ENCODE measurements at regions not wholly inside any gene's neighbourhood (a gene's known extent, or its start where the extent isn't known, plus 50 kb on each side); places are given as distances from the start of the nearest gene placed in this dataset.
"Not testable (repeated sequence)": the region's sequence is repeated elsewhere in the genome, so short reads cannot be mapped to it uniquely, and the experiment has no call there.

- not testable (repeated sequence) for H3K9me3 ChIP-seq (ENCODE audit: control insufficient read depth, insufficient read depth, low read length); H3K4me1 ChIP-seq (ENCODE audit: control insufficient read depth, insufficient read depth, low read length); H3K27me3 ChIP-seq (ENCODE audit: control insufficient read depth, insufficient read depth, low read length); H3K9ac ChIP-seq (ENCODE audit: low read depth, low read length); H3K4me3 ChIP-seq (ENCODE audit: low read depth, low read length); H3K36me3 ChIP-seq (ENCODE audit: control insufficient read depth, insufficient read depth, low read length)
Measured at GRCh38 chrX:35221391-35221790, 278.8 kb downstream of the FAM47B start.

GRCh38 chrX:35244088-35244741 lies 301.6 kb downstream of the FAM47B start:
- Histone ChIP-seq H3K9ac (ENCODE audit: low read depth, low read length) (no peak overlapping the region), H3K27me3 (ENCODE audit: control insufficient read depth, insufficient read depth, low read length) (no peaks in the 10 kb centered on the region), H3K4me3 (ENCODE audit: low read depth, low read length) (no peak overlapping the region), H3K9me3 (ENCODE audit: control insufficient read depth, insufficient read depth, low read length) (no peaks in the 10 kb centered on the region), H3K4me1 (ENCODE audit: control insufficient read depth, insufficient read depth, low read length) (no peaks in the 10 kb centered on the region), H3K36me3 (ENCODE audit: control insufficient read depth, insufficient read depth, low read length) (no peaks in the 10 kb centered on the region)

DNA sequence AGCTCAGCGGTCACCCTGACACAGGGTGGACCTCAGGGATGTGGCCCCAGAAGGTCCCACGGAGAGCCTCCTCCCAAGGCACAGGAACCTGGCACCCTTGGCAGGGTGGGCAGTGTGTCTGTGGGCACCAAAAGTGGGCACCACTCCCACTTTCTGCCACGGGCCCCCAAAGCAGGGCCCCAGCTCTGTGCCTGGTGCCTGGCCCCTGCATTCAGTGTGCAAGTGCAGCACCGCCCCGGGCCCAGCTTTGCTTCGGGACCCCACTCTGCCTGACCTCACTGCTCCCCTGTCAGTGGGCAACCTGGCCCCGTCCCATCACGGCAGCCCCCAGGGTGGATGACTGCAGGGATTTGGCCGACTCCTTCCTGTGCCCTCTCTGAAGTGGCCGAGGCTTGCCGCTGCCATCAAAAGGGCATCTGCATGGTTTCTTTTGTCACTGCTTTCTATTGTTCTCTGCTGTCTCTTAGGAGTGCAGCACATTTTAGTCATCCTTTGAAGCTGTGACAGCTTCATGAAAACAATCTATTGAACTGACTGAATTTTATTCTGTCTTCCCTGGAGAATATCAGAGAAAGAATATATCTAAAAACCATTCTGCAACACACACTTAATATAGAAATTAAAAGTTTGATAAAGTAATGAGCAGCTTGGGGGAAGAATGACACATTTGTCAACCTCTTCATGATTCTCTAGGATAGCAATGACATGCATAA lies 302.4 kb downstream of the FAM47B start:
- H3K9ac ChIP-seq (ENCODE audit: low read depth, low read length), result no peak overlapping the region
- no peak overlapping the region for H3K4me3 ChIP-seq (ENCODE audit: low read depth, low read length)
- H3K27me3 ChIP-seq (ENCODE audit: control insufficient read depth, insufficient read depth, low read length), result no peaks in the 10 kb centered on the region
- H3K36me3 ChIP-seq (ENCODE audit: control insufficient read depth, insufficient read depth, low read length), result no peaks in the 10 kb centered on the region
- H3K9me3 ChIP-seq (ENCODE audit: control insufficient read depth, insufficient read depth, low read length), result no peaks in the 10 kb centered on the region
- no peaks in the 10 kb centered on the region for H3K4me1 ChIP-seq (ENCODE audit: control insufficient read depth, insufficient read depth, low read length)

DNA sequence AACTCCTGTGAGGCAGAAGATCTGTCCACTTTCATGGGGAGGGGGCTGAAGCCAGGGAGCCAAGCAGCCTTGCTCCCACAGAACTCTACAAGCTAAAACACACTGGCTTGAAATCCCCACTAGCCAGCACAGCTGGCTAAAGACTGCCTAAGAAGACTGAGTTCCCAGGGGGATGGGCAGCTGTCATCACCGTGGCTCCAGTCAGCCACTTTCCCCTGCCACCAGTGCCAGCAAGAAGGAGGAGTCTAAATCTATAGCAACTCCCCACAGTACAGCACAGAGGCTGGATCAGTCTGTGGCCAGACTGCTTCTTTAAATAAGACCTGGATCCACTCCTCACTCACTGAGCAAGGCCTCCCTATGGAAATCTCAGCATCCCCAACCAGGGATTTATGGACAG lies 308.6 kb downstream of the FAM47B start:
- Histone ChIP-seq H3K4me3 (ENCODE audit: low read depth, low read length) (no peak overlapping the region), H3K9me3 (ENCODE audit: control insufficient read depth, insufficient read depth, low read length) (no peaks in the 10 kb centered on the region), H3K9ac (ENCODE audit: low read depth, low read length) (no peak overlapping the region), H3K4me1 (ENCODE audit: control insufficient read depth, insufficient read depth, low read length) (no peaks in the 10 kb centered on the region), H3K27me3 (ENCODE audit: control insufficient read depth, insufficient read depth, low read length) (no peaks in the 10 kb centered on the region), H3K36me3 (ENCODE audit: control insufficient read depth, insufficient read depth, low read length) (no peaks in the 10 kb centered on the region)

- no peaks in the 10 kb centered on the region for H3K36me3 ChIP-seq (ENCODE audit: control insufficient read depth, insufficient read depth, low read length)
- H3K4me3 ChIP-seq (ENCODE audit: low read depth, low read length), result no peak overlapping the region
- H3K4me1 ChIP-seq (ENCODE audit: control insufficient read depth, insufficient read depth, low read length), result no peaks in the 10 kb centered on the region
- H3K9ac ChIP-seq (ENCODE audit: low read depth, low read length), result no peak overlapping the region
- H3K27me3 ChIP-seq (ENCODE audit: control insufficient read depth, insufficient read depth, low read length), result no peaks in the 10 kb centered on the region
- H3K9me3 ChIP-seq (ENCODE audit: control insufficient read depth, insufficient read depth, low read length), result no peaks in the 10 kb centered on the region
Measured at GRCh38 chrX:35276115-35276514, 333.5 kb downstream of the FAM47B start.

GRCh38 chrX:35285289-35285962 lies 342.8 kb downstream of the FAM47B start:
- Histone ChIP-seq H3K27me3 (ENCODE audit: control insufficient read depth, insufficient read depth, low read length) (no peaks in the 10 kb centered on the region), H3K9ac (ENCODE audit: low read depth, low read length) (no peak overlapping the region), H3K4me1 (ENCODE audit: control insufficient read depth, insufficient read depth, low read length) (no peaks in the 10 kb centered on the region), H3K9me3 (ENCODE audit: control insufficient read depth, insufficient read depth, low read length) (no peaks in the 10 kb centered on the region), H3K36me3 (ENCODE audit: control insufficient read depth, insufficient read depth, low read length) (no peaks in the 10 kb centered on the region), H3K4me3 (ENCODE audit: low read depth, low read length) (no peak overlapping the region)

GRCh38 chrX:35288657-35289056 lies 346.1 kb downstream of the FAM47B start:
- Histone ChIP-seq H3K4me1 (ENCODE audit: control insufficient read depth, insufficient read depth, low read length) (no peaks in the 10 kb centered on the region), H3K9me3 (ENCODE audit: control insufficient read depth, insufficient read depth, low read length) (no peaks in the 10 kb centered on the region), H3K9ac (ENCODE audit: low read depth, low read length) (no peak overlapping the region), H3K36me3 (ENCODE audit: control insufficient read depth, insufficient read depth, low read length) (no peaks in the 10 kb centered on the region), H3K27me3 (ENCODE audit: control insufficient read depth, insufficient read depth, low read length) (no peaks in the 10 kb centered on the region), H3K4me3 (ENCODE audit: low read depth, low read length) (no peak overlapping the region)

DNA sequence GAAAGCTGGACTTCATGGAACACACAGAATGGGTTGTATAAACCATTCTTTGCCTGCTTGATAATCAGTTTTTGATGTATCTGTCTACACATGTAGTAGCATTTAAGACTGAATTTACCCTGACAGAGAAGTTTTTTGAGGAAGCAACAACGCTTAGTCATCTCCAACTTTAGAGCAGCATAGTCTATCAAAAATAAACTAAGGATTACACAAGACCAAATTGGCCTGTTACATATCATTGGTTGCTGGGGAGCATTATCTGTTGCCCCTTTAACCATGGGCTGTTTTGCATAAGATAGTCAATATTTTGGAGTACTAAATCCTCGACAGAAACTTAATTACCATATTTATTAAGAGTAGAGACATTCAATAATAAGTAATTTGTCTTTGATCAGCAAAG lies 347.4 kb downstream of the FAM47B start:
- Histone ChIP-seq H3K36me3 (ENCODE audit: control insufficient read depth, insufficient read depth, low read length) (no peaks in the 10 kb centered on the region), H3K9me3 (ENCODE audit: control insufficient read depth, insufficient read depth, low read length) (no peaks in the 10 kb centered on the region), H3K4me1 (ENCODE audit: control insufficient read depth, insufficient read depth, low read length) (no peaks in the 10 kb centered on the region), H3K9ac (ENCODE audit: low read depth, low read length) (no peak overlapping the region), H3K27me3 (ENCODE audit: control insufficient read depth, insufficient read depth, low read length) (no peaks in the 10 kb centered on the region), H3K4me3 (ENCODE audit: low read depth, low read length) (no peak overlapping the region)

DNA sequence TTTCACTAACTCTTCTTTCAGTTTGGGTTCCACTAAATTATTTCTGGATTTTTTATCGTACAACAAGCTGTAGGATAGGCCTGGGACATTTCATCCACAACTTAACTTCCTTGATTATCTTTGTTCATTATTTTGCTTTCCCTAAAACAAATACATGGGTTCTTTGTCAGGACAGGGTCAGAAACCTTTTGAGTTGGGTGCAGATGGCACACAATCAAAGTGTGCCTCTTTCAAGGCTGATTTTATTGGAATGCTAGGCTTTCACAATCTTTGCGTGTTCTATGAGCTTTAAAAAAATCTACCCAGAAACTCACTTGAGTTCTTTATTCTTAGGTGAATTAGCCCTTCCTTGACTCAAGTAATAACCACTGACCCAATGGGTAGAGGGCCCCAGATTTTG lies 348.4 kb downstream of the FAM47B start:
- Histone ChIP-seq H3K4me1 (ENCODE audit: control insufficient read depth, insufficient read depth, low read length) (no peaks in the 10 kb centered on the region), H3K27me3 (ENCODE audit: control insufficient read depth, insufficient read depth, low read length) (no peaks in the 10 kb centered on the region), H3K9ac (ENCODE audit: low read depth, low read length) (no peak overlapping the region)

GRCh38 chrX:35292522-35292921 lies 349.9 kb downstream of the FAM47B start:
- Histone ChIP-seq H3K27me3 (ENCODE audit: control insufficient read depth, insufficient read depth, low read length) (no peaks in the 10 kb centered on the region), H3K4me1 (ENCODE audit: control insufficient read depth, insufficient read depth, low read length) (no peaks in the 10 kb centered on the region), H3K36me3 (ENCODE audit: control insufficient read depth, insufficient read depth, low read length) (no peaks in the 10 kb centered on the region), H3K9ac (ENCODE audit: low read depth, low read length) (no peak overlapping the region), H3K4me3 (ENCODE audit: low read depth, low read length) (no peak overlapping the region), H3K9me3 (ENCODE audit: control insufficient read depth, insufficient read depth, low read length) (no peaks in the 10 kb centered on the region)

More for the DNA sequence above, 348.4 kb downstream of the FAM47B start:
- H3K9me3 ChIP-seq (ENCODE audit: control insufficient read depth, insufficient read depth, low read length), result no peaks in the 10 kb centered on the region
- no peaks in the 10 kb centered on the region for H3K36me3 ChIP-seq (ENCODE audit: control insufficient read depth, insufficient read depth, low read length)
- no peak overlapping the region for H3K4me3 ChIP-seq (ENCODE audit: low read depth, low read length)

- not testable (repeated sequence) for H3K9me3 ChIP-seq (ENCODE audit: control insufficient read depth, insufficient read depth, low read length); H3K27me3 ChIP-seq (ENCODE audit: control insufficient read depth, insufficient read depth, low read length); H3K9ac ChIP-seq (ENCODE audit: low read depth, low read length); H3K4me1 ChIP-seq (ENCODE audit: control insufficient read depth, insufficient read depth, low read length); H3K4me3 ChIP-seq (ENCODE audit: low read depth, low read length); H3K36me3 ChIP-seq (ENCODE audit: control insufficient read depth, insufficient read depth, low read length)
Measured at GRCh38 chrX:35305037-35305436, 362.4 kb downstream of the FAM47B start.

GRCh38 chrX:35339796-35340195 lies 397.2 kb downstream of the FAM47B start:
- no peaks in the 10 kb centered on the region for H3K36me3 ChIP-seq (ENCODE audit: control insufficient read depth, insufficient read depth, low read length)
- H3K27me3 ChIP-seq (ENCODE audit: control insufficient read depth, insufficient read depth, low read length), result no peaks in the 10 kb centered on the region
- no peaks in the 10 kb centered on the region for H3K9me3 ChIP-seq (ENCODE audit: control insufficient read depth, insufficient read depth, low read length)
- H3K4me1 ChIP-seq (ENCODE audit: control insufficient read depth, insufficient read depth, low read length), result no peaks in the 10 kb centered on the region
- H3K9ac ChIP-seq (ENCODE audit: low read depth, low read length), result no peak overlapping the region
- H3K4me3 ChIP-seq (ENCODE audit: low read depth, low read length), result no peak overlapping the region
